AG04450 (cell line): ENCODE measurements at regions not wholly inside any gene's neighbourhood (a gene's known extent, or its start where the extent isn't known, plus 50 kb on each side); places are given as distances from the start of the nearest gene placed in this dataset.

Experiments
- CTCF ChIA-PET: fragments of 300-600, 350-600 bp; formaldehyde crosslinking; extraction: SDS; loops from one replicate; lab custom pipeline; 2022; ENCODE audit warnings: antibody characterized with exemption, inconsistent platforms; lab: Charles Lee
- POLR2A ChIA-PET: fragments of 350-600 bp; formaldehyde crosslinking; extraction: SDS; loops from one replicate; lab custom pipeline; 2021; ENCODE audit warnings: antibody characterized with exemption, inconsistent platforms; lab: Yijun Ruan, JAX
- DNase-seq: peaks from one replicate; pipeline ENCODE4 v3.0.0-alpha.2; 2011; ENCODE audit warnings: low read depth, low spot score
- H3K27ac ChIP-seq: one replicate; pipeline ENCODE4 v1.5.1; 2012; ENCODE audit warnings: low read depth, low read length, control low read depth
- H3K27me3 ChIP-seq: one replicate; pipeline ENCODE4 v1.6.0; 2012; ENCODE audit warnings: low read length; ENCODE audit not compliant: control insufficient read depth, insufficient read depth
- H3K4me3 ChIP-seq: 2 replicates; pipeline ENCODE4 v1.5.1; 2011; ENCODE audit warnings: mild to moderate bottlenecking, low read depth, low read length, control low read depth
- H3K9me3 ChIP-seq: 2 replicates; pipeline ENCODE4 v1.5.1; 2012; ENCODE audit warnings: low read length; ENCODE audit not compliant: control insufficient read depth, insufficient read depth
- CTCF ChIP-seq: IDR thresholded peaks from 2 replicates; pipeline ENCODE4 v1.5.1; 2011; ENCODE audit warnings: low read depth, low read length, control low read depth, inconsistent platforms

GRCh38 chr22:27468712-27469111 is 332.8 kb downstream of the MN1 start:
- H3K27ac ChIP-seq = no peak overlapping the region
- H3K4me3 ChIP-seq = no peak overlapping the region
- peaks cover 6% of the 10 kb centered on the region for H3K27me3 ChIP-seq
- H3K9me3 ChIP-seq = peaks cover 3% of the 10 kb centered on the region; the same call in 1 of the 2 replicates
- no peak for DNase-seq
- CTCF ChIA-PET = no interaction called here
- POLR2A ChIA-PET = no interaction called here
- no peak for TF ChIP-seq CTCF

- no peak for DNase-seq
- no peak overlapping the region for H3K4me3 ChIP-seq
Observed at GRCh38 chr22:27470169-27470772, 331.3 kb downstream of the MN1 start.

GRCh38 chr22:27472975-27473374 is 328.6 kb downstream of the MN1 start:
- no peak overlapping the region for H3K27ac ChIP-seq
- H3K27me3 ChIP-seq = peaks cover 6% of the 10 kb centered on the region
- H3K4me3 ChIP-seq = no peak overlapping the region
- no peaks in the 10 kb centered on the region for H3K9me3 ChIP-seq
- CTCF ChIA-PET = interaction anchor here (0.8 kb wide), 1 partner anchor 794 kb away, joined by 3 read pairs; no protein-coding TSS in a partner anchor
- DNase-seq = no peak
- POLR2A ChIA-PET = no interaction called here
- no peak for TF ChIP-seq CTCF

More at GRCh38 chr22:27470169-27470772, 331.3 kb downstream of the MN1 start:
- no peak overlapping the region for H3K27ac ChIP-seq
- ChIA-PET CTCF (no interaction called here), POLR2A (no interaction called here)
- TF ChIP-seq CTCF = no peak
- no peaks in the 10 kb centered on the region for H3K9me3 ChIP-seq
- peaks cover 6% of the 10 kb centered on the region for H3K27me3 ChIP-seq

GRCh38 chr22:27473533-27473932 is 328.0 kb downstream of the MN1 start:
- ChIA-PET POLR2A (no interaction called here), CTCF (interaction anchor here (0.8 kb wide), 1 partner anchor 795 kb away, joined by 3 read pairs; no protein-coding TSS in a partner anchor)
- Histone ChIP-seq H3K9me3 (no peaks in the 10 kb centered on the region), H3K27me3 (peaks cover 6% of the 10 kb centered on the region), H3K4me3 (no peak overlapping the region), H3K27ac (no peak overlapping the region)
- no peak for TF ChIP-seq CTCF
- DNase-seq = no peak

GRCh38 chr22:27474112-27474571 is 327.4 kb downstream of the MN1 start:
- Histone ChIP-seq H3K27me3 (peaks cover 1% of the 10 kb centered on the region), H3K4me3 (no peak overlapping the region), H3K9me3 (no peaks in the 10 kb centered on the region), H3K27ac (no peak overlapping the region)
- DNase-seq = no peak
- TF ChIP-seq CTCF = no peak
- ChIA-PET POLR2A (interaction anchor here (1.4 kb wide), 2 partner anchors 14 to 53 kb away, joined by 3 read pairs; no protein-coding TSS in a partner anchor), CTCF (no interaction called here)
